Peyer's patch (tissue), 4 donors: ENCODE measurements at regions not wholly inside any gene's neighbourhood (a gene's known extent, or its start where the extent isn't known, plus 50 kb on each side); places are given as distances from the start of the nearest gene placed in this dataset.

ENCODE experiments used
- DNase-seq, 3 donors: peaks; one replicate each; pipeline ENCODE4 v3.0.0-alpha.2; 2017 to 2019
- H3K27ac ChIP-seq, 4 donors: fragments of 200-600 bp; sonication (generic); one replicate each; pipeline ENCODE4 v1.5.1; 2016 to 2019
- H3K27me3 ChIP-seq, 2 donors: fragments of 200-600 bp; sonication (generic); one replicate each; pipeline ENCODE4 v1.5.1; 2019
- H3K36me3 ChIP-seq, 3 donors: fragments of 200-600 bp; sonication (generic); one replicate each; pipeline ENCODE4 v1.5.1; 2016 to 2019
- H3K4me1 ChIP-seq, 4 donors: fragments of 200-600 bp; sonication (generic); one replicate each; pipeline ENCODE4 v1.5.1; 2016 to 2019
- H3K4me3 ChIP-seq, 4 donors: fragments of 200-600 bp; sonication (generic); 1 replicate in 3 of 4; 2 replicates in 1 of 4; pipeline ENCODE4 v1.5.1; 2016 to 2019; ENCODE audit warnings: mild to moderate bottlenecking in 1 of 4
- H3K9me3 ChIP-seq, 4 donors: fragments of 200-600 bp; sonication (generic); one replicate each; pipeline ENCODE4 v1.5.1; 2016 to 2019; ENCODE audit warnings: mild to moderate bottlenecking in 1 of 4
- CTCF ChIP-seq, 6 experiments: fragments of 450-650 bp in 4 of 6; fragments of 200-600 bp in 2 of 6; sonication (generic) in 1 of 6; IDR thresholded peaks; one replicate each; pipeline ENCODE4 v1.5.1; 2017 to 2019; ENCODE audit warnings: antibody characterized with exemption in 6 of 6, mild to moderate bottlenecking in 3 of 6, moderate library complexity in 1 of 6
- POLR2A ChIP-seq, 2 donors: fragments of 450-650 bp; IDR thresholded peaks; one replicate each; pipeline ENCODE4 v1.5.1; 2017; ENCODE audit warnings: antibody characterized with exemption in 2 of 2, mild to moderate bottlenecking in 2 of 2, moderate library complexity in 2 of 2

- Histone ChIP-seq H3K9me3 (no peaks in the 10 kb centered on the region), H3K27ac (no peak overlapping the region)
These were observed 118.2 kb downstream of the KLF5 start for GRCh38 chr13:73177017-73177416.

GRCh38 chr13:73174521-73175010, 115.8 kb downstream of the KLF5 start:
- H3K4me1 ChIP-seq = peaks cover 0 to 18% (median 2%) of the 10 kb centered on the region in 4 donors
- no peak overlapping the region for H3K27ac ChIP-seq
- TF ChIP-seq POLR2A (IDR thresholded peaks at IDR 0.05) (no peak), CTCF (IDR thresholded peaks at IDR 0.05) (no peak)
- H3K9me3 ChIP-seq = no peaks in the 10 kb centered on the region
- no peak overlapping the region for H3K4me3 ChIP-seq
- DNase-seq = no peak
- no peaks in the 10 kb centered on the region for H3K27me3 ChIP-seq
- no peaks in the 10 kb centered on the region for H3K36me3 ChIP-seq

More at GRCh38 chr13:73177017-73177416, 118.2 kb downstream of the KLF5 start:
- H3K4me3 ChIP-seq = no peak overlapping the region
- no peak for DNase-seq
- no peaks in the 10 kb centered on the region for H3K36me3 ChIP-seq
- TF ChIP-seq CTCF (IDR thresholded peaks at IDR 0.05) (no peak), POLR2A (IDR thresholded peaks at IDR 0.05) (no peak)
- H3K27me3 ChIP-seq = no peaks in the 10 kb centered on the region
- peaks cover 0 to 5% (median 0%) of the 10 kb centered on the region in 4 donors for H3K4me1 ChIP-seq

GRCh38 chr13:73173279-73173811, 114.5 kb downstream of the KLF5 start:
- H3K27me3 ChIP-seq = no peaks in the 10 kb centered on the region
- H3K27ac ChIP-seq = peak overlapping the region in 1 of 4 donors; percentile 59
- H3K4me3 ChIP-seq = no peak overlapping the region
- TF ChIP-seq CTCF (IDR thresholded peaks at IDR 0.05) (no peak), POLR2A (IDR thresholded peaks at IDR 0.05) (no peak)
- no peak for DNase-seq
- H3K9me3 ChIP-seq = no peaks in the 10 kb centered on the region
- peaks cover 0 to 30% (median 4%) of the 10 kb centered on the region in 4 donors for H3K4me1 ChIP-seq
- H3K36me3 ChIP-seq = no peaks in the 10 kb centered on the region

GRCh38 chr13:73171926-73172325, 113.1 kb downstream of the KLF5 start:
- H3K4me1 ChIP-seq = peaks cover 0 to 34% (median 4%) of the 10 kb centered on the region in 4 donors
- DNase-seq = no peak
- no peaks in the 10 kb centered on the region for H3K36me3 ChIP-seq
- H3K27ac ChIP-seq = peak overlapping the region in 3 of 4 donors; percentile 16 to 84 (median 57)
- no peaks in the 10 kb centered on the region for H3K27me3 ChIP-seq
- no peak overlapping the region for H3K4me3 ChIP-seq
- H3K9me3 ChIP-seq = no peaks in the 10 kb centered on the region
- no peak for TF ChIP-seq POLR2A (IDR thresholded peaks at IDR 0.05)
- TF ChIP-seq CTCF (IDR thresholded peaks at IDR 0.05) = no peak

- Histone ChIP-seq H3K27me3 (no peaks in the 10 kb centered on the region), H3K27ac (peak overlapping the region in 3 of 4 donors; percentile 16 to 84 (median 57)), H3K9me3 (no peaks in the 10 kb centered on the region), H3K4me1 (peaks cover 0 to 34% (median 4%) of the 10 kb centered on the region in 4 donors), H3K4me3 (no peak overlapping the region), H3K36me3 (no peaks in the 10 kb centered on the region)
- peak in 1 of 3 donors; percentile 56 for DNase-seq
- TF ChIP-seq POLR2A (IDR thresholded peaks at IDR 0.05) (no peak), CTCF (IDR thresholded peaks at IDR 0.05) (no peak)
These were observed 112.5 kb downstream of the KLF5 start for GRCh38 chr13:73171271-73171682.
